ENCODE measurements at regions not wholly inside any gene's neighbourhood (a gene's known extent, or its start where the extent isn't known, plus 50 kb on each side); places are given as distances from the start of the nearest gene placed in this dataset.

DNA sequence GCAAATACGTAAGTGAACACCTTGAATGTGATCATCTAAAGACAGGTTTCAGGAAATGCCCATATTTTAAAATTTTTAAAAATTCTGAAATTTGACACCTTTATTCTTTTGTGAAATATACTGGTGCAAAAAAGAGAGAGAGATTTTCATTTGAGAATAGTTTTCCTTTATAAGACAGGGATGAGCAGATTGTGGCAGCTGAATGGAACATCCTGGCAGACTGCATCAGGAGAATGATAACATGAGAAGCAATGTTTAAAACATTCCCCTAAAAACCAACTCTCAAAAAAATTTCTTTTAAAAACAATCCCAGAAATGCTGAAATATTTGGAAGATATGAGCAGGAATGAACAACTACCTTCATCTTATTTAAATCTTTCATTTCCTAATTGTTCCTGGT, 744.8 kb upstream of the ID2 start:
- no peak for TF ChIP-seq POLR2A (IDR thresholded peaks at IDR 0.05; ENCODE audit: extremely low read depth, insufficient read length)
- TF ChIP-seq, protein P1, sequence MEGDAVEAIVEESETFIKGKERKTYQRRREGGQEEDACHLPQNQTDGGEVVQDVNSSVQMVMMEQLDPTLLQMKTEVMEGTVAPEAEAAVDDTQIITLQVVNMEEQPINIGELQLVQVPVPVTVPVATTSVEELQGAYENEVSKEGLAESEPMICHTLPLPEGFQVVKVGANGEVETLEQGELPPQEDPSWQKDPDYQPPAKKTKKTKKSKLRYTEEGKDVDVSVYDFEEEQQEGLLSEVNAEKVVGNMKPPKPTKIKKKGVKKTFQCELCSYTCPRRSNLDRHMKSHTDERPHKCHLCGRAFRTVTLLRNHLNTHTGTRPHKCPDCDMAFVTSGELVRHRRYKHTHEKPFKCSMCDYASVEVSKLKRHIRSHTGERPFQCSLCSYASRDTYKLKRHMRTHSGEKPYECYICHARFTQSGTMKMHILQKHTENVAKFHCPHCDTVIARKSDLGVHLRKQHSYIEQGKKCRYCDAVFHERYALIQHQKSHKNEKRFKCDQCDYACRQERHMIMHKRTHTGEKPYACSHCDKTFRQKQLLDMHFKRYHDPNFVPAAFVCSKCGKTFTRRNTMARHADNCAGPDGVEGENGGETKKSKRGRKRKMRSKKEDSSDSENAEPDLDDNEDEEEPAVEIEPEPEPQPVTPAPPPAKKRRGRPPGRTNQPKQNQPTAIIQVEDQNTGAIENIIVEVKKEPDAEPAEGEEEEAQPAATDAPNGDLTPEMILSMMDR (IDR thresholded peaks at IDR 0.05; ENCODE audit: low read depth, low read length) = no peak
- TF ChIP-seq MYC (IDR thresholded peaks at IDR 0.05; ENCODE audit: low read depth, low read length) = no peak

Data from NB4 (cell line).